Suprapubic skin (tissue), 3 donors: ENCODE measurements at regions not wholly inside any gene's neighbourhood (a gene's known extent, or its start where the extent isn't known, plus 50 kb on each side); places are given as distances from the start of the nearest gene placed in this dataset.

Experiments
- POLR2A ChIP-seq, 2 donors: fragments of 450-650 bp; IDR thresholded peaks; one replicate each; pipeline ENCODE4 v1.6.1; 2017; ENCODE audit warnings: antibody characterized with exemption in 2 of 2, mild to moderate bottlenecking in 2 of 2, moderate library complexity in 2 of 2
- TF ChIP-seq, protein P1 (sequence below), 2 donors: fragments of 200-600 bp in 1 of 2; fragments of 450-650 bp in 1 of 2; sonication (generic) in 1 of 2; IDR thresholded peaks; one replicate each; pipeline ENCODE4 v1.5.1; 2016 to 2019; ENCODE audit warnings: antibody characterized with exemption in 2 of 2, mild to moderate bottlenecking in 1 of 2, moderate library complexity in 1 of 2

DNA sequence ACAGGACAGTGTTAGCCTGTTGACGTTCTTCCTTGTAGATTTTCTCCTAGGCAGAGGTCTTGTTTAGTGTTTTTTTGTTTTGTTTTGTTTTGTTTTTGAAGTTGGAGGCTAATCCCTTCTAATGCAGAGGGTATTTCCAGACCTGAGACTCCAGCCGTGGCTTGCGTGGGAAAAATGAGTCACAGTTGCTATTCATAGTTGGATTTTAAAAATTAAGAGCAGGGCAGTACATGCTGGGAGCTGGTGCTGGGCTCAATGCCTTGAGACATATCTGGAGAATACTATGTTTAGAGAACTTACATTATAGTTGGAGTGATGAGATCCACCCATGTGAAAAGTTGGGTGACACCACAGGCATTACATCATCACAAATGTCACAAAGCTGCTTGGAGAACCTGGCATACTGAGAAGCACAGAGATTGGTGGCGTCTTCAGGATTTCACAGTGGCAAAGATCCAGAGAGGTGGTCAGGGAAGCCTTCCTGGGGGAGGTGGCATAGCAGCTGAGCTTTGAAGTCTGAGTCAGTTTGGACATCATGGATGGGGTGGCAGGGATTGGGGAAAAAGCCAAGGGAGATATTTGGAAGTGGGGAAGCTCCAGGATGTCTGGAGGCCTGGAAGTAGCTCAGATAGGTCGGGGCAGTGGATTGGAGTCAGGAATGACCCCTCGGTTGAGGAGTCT, 249.4 kb downstream of the LOXHD1 start:
- TF ChIP-seq, protein P1, sequence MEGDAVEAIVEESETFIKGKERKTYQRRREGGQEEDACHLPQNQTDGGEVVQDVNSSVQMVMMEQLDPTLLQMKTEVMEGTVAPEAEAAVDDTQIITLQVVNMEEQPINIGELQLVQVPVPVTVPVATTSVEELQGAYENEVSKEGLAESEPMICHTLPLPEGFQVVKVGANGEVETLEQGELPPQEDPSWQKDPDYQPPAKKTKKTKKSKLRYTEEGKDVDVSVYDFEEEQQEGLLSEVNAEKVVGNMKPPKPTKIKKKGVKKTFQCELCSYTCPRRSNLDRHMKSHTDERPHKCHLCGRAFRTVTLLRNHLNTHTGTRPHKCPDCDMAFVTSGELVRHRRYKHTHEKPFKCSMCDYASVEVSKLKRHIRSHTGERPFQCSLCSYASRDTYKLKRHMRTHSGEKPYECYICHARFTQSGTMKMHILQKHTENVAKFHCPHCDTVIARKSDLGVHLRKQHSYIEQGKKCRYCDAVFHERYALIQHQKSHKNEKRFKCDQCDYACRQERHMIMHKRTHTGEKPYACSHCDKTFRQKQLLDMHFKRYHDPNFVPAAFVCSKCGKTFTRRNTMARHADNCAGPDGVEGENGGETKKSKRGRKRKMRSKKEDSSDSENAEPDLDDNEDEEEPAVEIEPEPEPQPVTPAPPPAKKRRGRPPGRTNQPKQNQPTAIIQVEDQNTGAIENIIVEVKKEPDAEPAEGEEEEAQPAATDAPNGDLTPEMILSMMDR (IDR thresholded peaks at IDR 0.05) = no peak
- no peak for TF ChIP-seq POLR2A (IDR thresholded peaks at IDR 0.05)
